ENCODE measurements at regions not wholly inside any gene's neighbourhood (a gene's known extent, or its start where the extent isn't known, plus 50 kb on each side); places are given as distances from the start of the nearest gene placed in this dataset.

DNA sequence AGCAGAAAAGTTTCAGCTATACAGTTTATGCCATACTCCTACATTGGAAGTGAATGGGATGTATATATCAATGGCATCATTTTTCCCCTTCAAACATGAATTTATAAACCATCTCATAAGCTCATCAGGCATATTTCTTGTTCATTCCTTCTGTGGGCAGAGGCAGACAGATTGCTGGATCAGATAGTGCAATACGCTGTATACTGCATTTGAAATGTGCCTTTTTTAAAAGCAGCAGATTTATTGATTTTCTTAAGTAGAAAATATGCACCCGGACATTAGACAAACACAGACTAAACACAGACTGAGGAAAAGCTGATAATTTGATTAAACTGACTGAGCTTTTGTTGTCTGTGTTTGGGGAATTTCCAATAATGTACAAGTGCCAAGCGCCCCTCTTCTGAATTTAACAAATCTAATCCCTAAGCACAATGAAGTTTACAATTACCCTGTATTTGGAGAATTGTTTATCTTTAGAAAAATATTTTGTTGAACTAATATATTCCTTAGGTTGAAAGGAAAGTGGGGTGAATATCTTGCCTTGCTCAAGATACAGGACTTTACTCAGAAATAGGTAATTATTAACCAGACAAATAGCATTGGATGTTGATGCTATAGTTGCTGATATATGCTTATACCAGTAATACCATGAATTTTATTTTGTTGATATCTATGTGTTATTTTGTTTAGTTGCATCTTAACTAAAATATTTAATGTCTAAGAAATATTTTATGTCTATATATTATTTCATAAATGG is 566.6 kb upstream of the MEF2C start:
- TF ChIP-seq EP300 (IDR thresholded peaks at IDR 0.05) (no peak), POLR2A (IDR thresholded peaks at IDR 0.05) (no peak), POLR2AphosphoS5 (IDR thresholded peaks at IDR 0.05) (no peak)
- TF ChIP-seq, protein P1, sequence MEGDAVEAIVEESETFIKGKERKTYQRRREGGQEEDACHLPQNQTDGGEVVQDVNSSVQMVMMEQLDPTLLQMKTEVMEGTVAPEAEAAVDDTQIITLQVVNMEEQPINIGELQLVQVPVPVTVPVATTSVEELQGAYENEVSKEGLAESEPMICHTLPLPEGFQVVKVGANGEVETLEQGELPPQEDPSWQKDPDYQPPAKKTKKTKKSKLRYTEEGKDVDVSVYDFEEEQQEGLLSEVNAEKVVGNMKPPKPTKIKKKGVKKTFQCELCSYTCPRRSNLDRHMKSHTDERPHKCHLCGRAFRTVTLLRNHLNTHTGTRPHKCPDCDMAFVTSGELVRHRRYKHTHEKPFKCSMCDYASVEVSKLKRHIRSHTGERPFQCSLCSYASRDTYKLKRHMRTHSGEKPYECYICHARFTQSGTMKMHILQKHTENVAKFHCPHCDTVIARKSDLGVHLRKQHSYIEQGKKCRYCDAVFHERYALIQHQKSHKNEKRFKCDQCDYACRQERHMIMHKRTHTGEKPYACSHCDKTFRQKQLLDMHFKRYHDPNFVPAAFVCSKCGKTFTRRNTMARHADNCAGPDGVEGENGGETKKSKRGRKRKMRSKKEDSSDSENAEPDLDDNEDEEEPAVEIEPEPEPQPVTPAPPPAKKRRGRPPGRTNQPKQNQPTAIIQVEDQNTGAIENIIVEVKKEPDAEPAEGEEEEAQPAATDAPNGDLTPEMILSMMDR (IDR thresholded peaks at IDR 0.05): no peak

Data from stomach (tissue), 4 donors.